SK-N-MC (cell line): ENCODE measurements at regions not wholly inside any gene's neighbourhood (a gene's known extent, or its start where the extent isn't known, plus 50 kb on each side); places are given as distances from the start of the nearest gene placed in this dataset.

Experiments
- DNase-seq: peaks from one replicate; pipeline ENCODE4 v3.0.0-alpha.2; 2011; ENCODE audit warnings: low read depth, low spot score
- H3K27ac ChIP-seq: fragments of 200-600 bp; sonication (generic); 2 replicates; pipeline ENCODE4 v1.5.1; 2016; ENCODE audit warnings: mixed run types
- H3K36me3 ChIP-seq: fragments of 200-600 bp; sonication (generic); 2 replicates; pipeline ENCODE4 v1.6.1; 2017; ENCODE audit warnings: antibody characterized with exemption, low read length, mixed read lengths; ENCODE audit not compliant: insufficient read depth
- H3K4me3 ChIP-seq: fragments of 200-600 bp; sonication (generic); 2 replicates; pipeline ENCODE4 v1.5.1; 2016
- H3K9ac ChIP-seq: fragments of 200-600 bp; sonication (generic); 2 replicates; pipeline ENCODE4 v1.8.0; 2017; ENCODE audit warnings: mixed run types, mixed read lengths; ENCODE audit not compliant: insufficient read length
- H3K9me3 ChIP-seq: fragments of 200-600 bp; sonication (generic); 2 replicates; pipeline ENCODE4 v1.6.1; 2017; ENCODE audit warnings: low read depth, mild to moderate bottlenecking, antibody characterized with exemption, low read length, moderate library complexity, mixed read lengths
- EZH2 ChIP-seq: fragments of 200-600 bp; sonication (generic); IDR thresholded peaks from one replicate; pipeline ENCODE4 v1.6.1; 2017; ENCODE audit warnings: antibody characterized with exemption
- FOXP2 ChIP-seq: optimal IDR thresholded peaks from 2 replicates; pipeline ENCODE3; 2011; ENCODE audit warnings: mild to moderate bottlenecking, moderate library complexity; ENCODE audit not compliant: insufficient read depth; ENCODE audit errors: extremely low read length, control extremely low read depth
- POLR2AphosphoS5 ChIP-seq: IDR thresholded peaks from 2 replicates; pipeline ENCODE4 v1.6.1; 2012; ENCODE audit warnings: mild to moderate bottlenecking, low read depth, low read length, borderline replicate concordance

- Histone ChIP-seq H3K9me3 (no peaks in the 10 kb centered on the region), H3K27ac (no peak overlapping the region), H3K9ac (no peak overlapping the region), H3K4me3 (no peak overlapping the region), H3K36me3 (no peaks in the 10 kb centered on the region)
- no peak for DNase-seq
- TF ChIP-seq FOXP2 (no peak), EZH2 (no peak)
These were observed 195.8 kb upstream of the KCNN2 start for GRCh38 chr5:114166081-114166480.

- DNase-seq = no peak
- Histone ChIP-seq H3K36me3 (no peaks in the 10 kb centered on the region), H3K4me3 (no peak overlapping the region), H3K9ac (no peak overlapping the region), H3K27ac (no peak overlapping the region), H3K9me3 (no peaks in the 10 kb centered on the region)
- TF ChIP-seq EZH2 = no peak
- no peak for TF ChIP-seq FOXP2
- no peak for TF ChIP-seq POLR2AphosphoS5
These were observed 187.7 kb upstream of the KCNN2 start for GRCh38 chr5:114174131-114174530.

GRCh38 chr5:114174837-114175236, 187.0 kb upstream of the KCNN2 start:
- Histone ChIP-seq H3K4me3 (no peak overlapping the region), H3K9ac (no peak overlapping the region), H3K27ac (no peak overlapping the region), H3K9me3 (no peaks in the 10 kb centered on the region), H3K36me3 (no peaks in the 10 kb centered on the region)
- no peak for DNase-seq
- TF ChIP-seq FOXP2 (no peak), EZH2 (no peak), POLR2AphosphoS5 (no peak)

GRCh38 chr5:114176356-114176755, 185.5 kb upstream of the KCNN2 start:
- no peaks in the 10 kb centered on the region for H3K9me3 ChIP-seq
- H3K27ac ChIP-seq = no peak overlapping the region
- no peak for TF ChIP-seq FOXP2
- no peak for TF ChIP-seq POLR2AphosphoS5
- no peak for TF ChIP-seq EZH2
- no peak overlapping the region for H3K9ac ChIP-seq
- no peak overlapping the region for H3K4me3 ChIP-seq
- no peaks in the 10 kb centered on the region for H3K36me3 ChIP-seq
- no peak for DNase-seq

GRCh38 chr5:114179134-114179533, 182.7 kb upstream of the KCNN2 start:
- H3K9me3 ChIP-seq = no peaks in the 10 kb centered on the region
- DNase-seq = no peak

GRCh38 chr5:114184006-114184405, 177.9 kb upstream of the KCNN2 start:
- no peak for TF ChIP-seq EZH2
- TF ChIP-seq POLR2AphosphoS5 = no peak
- no peak for TF ChIP-seq FOXP2
- Histone ChIP-seq H3K9me3 (no peaks in the 10 kb centered on the region), H3K36me3 (no peaks in the 10 kb centered on the region), H3K27ac (no peak overlapping the region), H3K4me3 (no peak overlapping the region), H3K9ac (no peak overlapping the region)
- DNase-seq = no peak

More at GRCh38 chr5:114179134-114179533, 182.7 kb upstream of the KCNN2 start:
- Histone ChIP-seq H3K27ac (no peak overlapping the region), H3K36me3 (no peaks in the 10 kb centered on the region), H3K9ac (no peak overlapping the region), H3K4me3 (no peak overlapping the region)
- no peak for TF ChIP-seq FOXP2
- no peak for TF ChIP-seq EZH2
- no peak for TF ChIP-seq POLR2AphosphoS5

- DNase-seq = no peak
- no peak for TF ChIP-seq EZH2
- no peak for TF ChIP-seq POLR2AphosphoS5
- no peak overlapping the region for H3K4me3 ChIP-seq
These were observed 176.6 kb upstream of the KCNN2 start for GRCh38 chr5:114185274-114185673.

GRCh38 chr5:114191441-114191840, 170.4 kb upstream of the KCNN2 start:
- no peak for TF ChIP-seq FOXP2
- Histone ChIP-seq H3K27ac (no peak overlapping the region), H3K36me3 (no peaks in the 10 kb centered on the region), H3K9ac (no peak overlapping the region), H3K9me3 (no peaks in the 10 kb centered on the region), H3K4me3 (no peak overlapping the region)
- no peak for DNase-seq

More at GRCh38 chr5:114185274-114185673, 176.6 kb upstream of the KCNN2 start:
- no peaks in the 10 kb centered on the region for H3K9me3 ChIP-seq
- H3K9ac ChIP-seq = no peak overlapping the region
- no peak overlapping the region for H3K27ac ChIP-seq
- no peaks in the 10 kb centered on the region for H3K36me3 ChIP-seq

GRCh38 chr5:114192108-114192507, 169.8 kb upstream of the KCNN2 start:
- no peak for DNase-seq
- Histone ChIP-seq H3K27ac (no peak overlapping the region), H3K4me3 (no peak overlapping the region), H3K9ac (no peak overlapping the region), H3K9me3 (no peaks in the 10 kb centered on the region), H3K36me3 (no peaks in the 10 kb centered on the region)
- TF ChIP-seq FOXP2 = no peak
- no peak for TF ChIP-seq EZH2
- no peak for TF ChIP-seq POLR2AphosphoS5

GRCh38 chr5:114201332-114201731, 160.5 kb upstream of the KCNN2 start:
- DNase-seq = no peak
- H3K36me3 ChIP-seq = no peaks in the 10 kb centered on the region
- H3K9me3 ChIP-seq = no peaks in the 10 kb centered on the region
- no peak overlapping the region for H3K4me3 ChIP-seq
- no peak overlapping the region for H3K9ac ChIP-seq
- TF ChIP-seq EZH2 = no peak
- no peak for TF ChIP-seq POLR2AphosphoS5
- TF ChIP-seq FOXP2 = no peak
- H3K27ac ChIP-seq = no peak overlapping the region
